RPMI7951 (cell line): ENCODE measurements at regions not wholly inside any gene's neighbourhood (a gene's known extent, or its start where the extent isn't known, plus 50 kb on each side); places are given as distances from the start of the nearest gene placed in this dataset.
A peak's percentile ranks its signal among the peaks of the same experiment; 100 is the strongest.

Source experiments
- DNase-seq: peaks from one replicate; pipeline ENCODE4 v3.0.0-alpha.2; 2012; ENCODE audit warnings: low read depth

DNA sequence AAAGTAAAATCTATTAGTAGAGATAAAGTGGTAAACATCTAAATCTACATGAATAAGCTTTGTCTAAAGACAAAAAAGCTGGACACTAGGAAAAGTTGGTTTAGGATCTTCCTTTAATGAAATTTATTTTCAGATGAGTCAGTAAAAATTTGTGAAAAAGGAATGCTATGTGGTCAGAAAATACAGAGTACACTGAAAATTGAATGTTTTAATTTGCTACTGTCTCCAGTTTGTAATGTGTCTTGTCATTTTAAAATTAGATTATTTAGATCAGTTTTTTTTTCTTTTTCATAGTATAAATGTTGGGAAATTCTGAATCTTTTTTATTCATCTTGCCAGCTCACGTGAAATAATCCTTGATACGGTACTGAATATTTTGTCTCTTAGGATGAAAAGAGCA, 56.9 kb downstream of the SLITRK6 start:
- DNase-seq = no peak

- no peak for DNase-seq
These were observed 58.2 kb downstream of the SLITRK6 start for GRCh38 chr13:85741017-85741416.

DNA sequence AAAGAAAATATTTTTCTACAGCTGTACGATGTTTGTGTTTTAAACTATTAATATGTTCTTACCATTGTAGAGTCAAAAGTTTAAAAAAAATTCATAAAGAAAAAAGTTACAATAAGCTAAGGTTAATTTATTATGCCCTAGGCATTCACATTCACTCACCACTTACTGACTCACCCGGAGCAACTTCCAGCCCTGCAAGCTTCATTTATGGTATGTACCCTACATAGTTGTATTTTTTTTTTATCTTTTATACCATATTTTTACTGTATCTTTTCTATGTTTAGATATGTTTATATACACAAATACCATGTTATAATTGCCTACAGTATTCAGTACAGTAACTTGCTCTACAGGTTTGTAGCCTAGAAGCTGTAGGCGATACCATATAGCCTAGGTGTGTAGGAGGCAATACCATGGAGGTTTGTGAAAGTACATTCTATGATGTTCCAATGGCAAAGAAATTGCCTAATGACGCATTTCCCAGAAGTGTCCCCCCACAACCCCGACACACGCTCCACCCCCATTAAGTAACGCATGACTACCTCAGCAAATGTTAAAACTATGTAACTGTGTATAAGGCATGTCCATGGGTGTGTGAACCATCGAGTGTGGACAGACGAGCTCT, 60.4 kb downstream of the SLITRK6 start:
- DNase-seq = no peak

DNA sequence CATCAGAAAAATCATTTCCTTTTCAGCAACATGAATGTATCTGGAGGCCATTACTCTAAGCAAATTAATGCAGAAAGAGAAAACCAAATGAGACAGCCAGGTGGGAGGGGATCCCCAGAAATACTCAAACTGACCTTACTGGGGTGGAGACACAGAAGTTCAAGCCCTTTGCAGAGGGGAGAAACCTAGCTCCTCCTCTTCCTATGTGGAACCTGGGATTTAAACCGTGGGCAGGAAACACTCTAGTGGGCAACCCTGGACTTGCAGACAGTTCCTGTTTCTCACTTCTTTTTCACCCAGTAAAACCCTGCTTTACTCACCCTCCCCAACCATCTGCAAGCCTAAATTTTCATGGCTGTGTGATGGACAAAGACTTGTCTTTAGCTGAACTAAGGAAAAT, 61.3 kb downstream of the SLITRK6 start:
- DNase-seq = no peak

DNA sequence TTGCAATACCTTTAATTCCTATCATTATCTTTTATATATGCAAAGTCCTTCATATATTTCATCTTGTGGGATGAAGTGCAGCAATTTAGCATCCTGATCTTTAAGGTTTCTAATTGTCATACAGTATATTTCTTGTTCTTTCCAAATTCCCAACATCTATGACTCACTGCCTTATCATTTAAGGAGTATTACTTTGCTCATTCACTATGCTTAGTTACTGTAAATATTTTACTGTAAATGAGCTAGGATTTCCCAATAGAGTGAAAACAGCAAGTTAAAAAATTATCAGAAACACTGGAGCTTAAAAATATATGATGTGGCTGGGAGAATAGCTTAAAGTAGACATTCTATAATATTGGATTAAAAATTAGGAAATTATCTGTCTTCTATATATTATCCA, 69.9 kb downstream of the SLITRK6 start:
- DNase-seq = peak; percentile 2

GRCh38 chr13:85728811-85729210, 70.4 kb downstream of the SLITRK6 start:
- DNase-seq = no peak

DNA sequence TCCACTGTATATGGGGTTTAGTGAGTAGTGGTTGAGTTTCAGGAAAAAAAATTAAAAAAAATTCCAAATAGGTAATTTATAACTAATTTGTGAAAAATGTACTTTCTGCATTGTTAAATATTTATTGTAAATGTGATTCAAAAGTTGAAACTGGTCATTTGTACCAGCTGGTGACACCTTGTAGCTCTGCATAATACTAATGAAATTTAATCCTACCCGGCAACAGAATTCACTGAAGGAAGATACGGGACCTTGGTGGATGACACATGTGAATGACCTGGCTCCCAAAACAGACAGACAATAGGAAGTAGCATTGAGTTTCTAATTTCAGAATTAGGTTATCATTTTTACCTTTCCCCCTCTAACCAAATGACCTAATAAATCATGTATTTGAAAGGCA, 73.8 kb downstream of the SLITRK6 start:
- no peak for DNase-seq

DNA sequence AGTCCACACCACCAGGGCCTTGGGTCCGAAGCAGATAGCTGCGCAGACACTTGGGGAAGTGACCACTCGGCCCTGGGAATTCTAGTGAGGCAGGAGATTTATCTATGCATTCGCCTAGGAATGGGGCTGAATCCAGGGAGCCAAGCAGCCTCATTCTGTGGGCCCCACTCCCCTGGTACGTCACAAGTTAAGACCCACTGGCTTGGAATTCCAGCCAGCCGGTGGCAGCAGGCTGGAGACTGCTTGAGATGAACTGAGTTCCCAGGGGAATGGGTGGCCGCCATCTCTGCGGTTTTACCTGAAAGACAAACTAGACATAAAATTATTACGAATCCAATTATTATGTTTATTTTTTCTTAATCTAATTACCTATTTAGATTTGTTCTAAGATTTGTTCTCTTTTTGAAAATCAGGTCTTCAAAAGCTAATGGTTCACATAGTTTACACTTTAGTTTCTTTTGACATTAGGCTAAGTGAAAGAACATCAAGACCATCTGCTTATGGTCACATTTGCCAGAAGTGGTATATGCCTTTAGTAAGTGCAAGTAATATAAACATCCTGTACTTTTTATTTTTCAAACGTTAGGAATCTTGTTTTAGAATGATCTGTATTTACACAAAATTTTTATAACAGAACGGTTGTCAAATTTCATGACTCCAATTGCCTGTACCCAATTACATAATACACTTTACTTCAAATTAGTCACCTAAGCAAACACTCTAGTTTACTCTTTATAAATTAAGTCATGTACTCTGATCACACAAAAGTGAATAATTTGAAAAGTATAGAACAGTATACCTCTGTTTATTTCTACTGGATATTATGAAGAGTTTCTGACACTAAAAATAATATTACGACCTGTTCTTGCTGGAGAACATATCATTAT, 74.4 kb downstream of the SLITRK6 start:
- DNase-seq = no peak

GRCh38 chr13:85719749-85720148, 79.5 kb downstream of the SLITRK6 start:
- no peak for DNase-seq

DNA sequence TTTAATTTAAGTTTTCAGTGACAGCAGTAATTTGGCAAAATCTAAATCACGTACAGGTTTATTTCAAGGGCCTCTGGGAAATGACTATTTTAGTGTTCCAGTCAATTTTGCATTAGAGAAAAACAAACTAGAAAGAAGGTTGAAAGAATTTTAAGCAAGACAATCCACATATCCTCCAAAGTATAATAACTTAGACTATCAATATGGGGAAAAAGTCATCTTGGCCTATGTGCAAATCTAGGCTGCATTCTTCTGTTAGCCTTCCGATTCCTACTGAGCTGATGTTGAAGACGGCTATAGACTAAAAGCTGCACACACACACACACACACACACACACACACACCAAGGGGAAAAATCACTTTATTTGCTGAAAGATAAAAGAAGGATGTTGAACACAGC, 81.3 kb downstream of the SLITRK6 start:
- DNase-seq = no peak

DNA sequence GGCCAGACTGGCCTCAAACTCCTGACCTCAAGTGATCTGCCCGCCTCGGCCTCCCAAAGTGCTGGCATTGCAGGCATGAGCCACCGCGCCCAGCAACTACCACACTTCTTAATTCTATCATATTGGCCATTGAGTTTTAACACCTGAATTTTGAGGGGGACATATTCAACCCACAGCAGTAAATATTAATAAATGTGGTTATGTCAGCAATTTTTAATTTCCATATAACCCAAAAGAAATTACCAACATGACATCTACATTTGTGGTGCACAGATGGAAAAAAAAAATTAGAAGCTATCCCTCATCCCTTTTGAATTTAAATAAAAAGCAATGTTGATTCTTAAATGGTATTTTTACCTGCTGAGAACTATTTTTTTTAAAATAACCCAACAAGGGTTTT, 88.7 kb downstream of the SLITRK6 start:
- no peak for DNase-seq

DNA sequence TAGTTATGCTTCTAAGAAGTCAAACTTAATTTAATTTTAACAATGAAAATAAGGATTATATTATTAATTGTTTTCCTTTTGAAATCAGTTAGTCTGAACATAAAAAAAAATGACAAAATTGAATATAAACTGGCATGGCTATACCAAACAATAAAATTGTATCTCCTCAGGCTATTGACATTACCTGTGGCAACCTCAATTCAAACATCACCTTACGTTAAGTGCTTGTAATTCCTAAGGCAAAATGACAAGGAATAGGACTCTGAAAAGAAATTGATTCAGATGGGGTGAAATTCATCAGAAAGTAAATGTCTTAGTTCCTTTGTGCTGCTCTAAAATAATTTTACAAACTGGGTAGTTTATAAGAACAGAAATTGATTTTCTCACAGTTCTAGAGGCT, 89.5 kb downstream of the SLITRK6 start:
- DNase-seq = no peak

- DNase-seq = no peak
These were observed 90.1 kb downstream of the SLITRK6 start for GRCh38 chr13:85709072-85709471.

GRCh38 chr13:85700906-85701305, 98.3 kb downstream of the SLITRK6 start:
- DNase-seq = peak; percentile 42

GRCh38 chr13:85698256-85698655, 101.0 kb downstream of the SLITRK6 start:
- DNase-seq = peak; percentile 22

DNA sequence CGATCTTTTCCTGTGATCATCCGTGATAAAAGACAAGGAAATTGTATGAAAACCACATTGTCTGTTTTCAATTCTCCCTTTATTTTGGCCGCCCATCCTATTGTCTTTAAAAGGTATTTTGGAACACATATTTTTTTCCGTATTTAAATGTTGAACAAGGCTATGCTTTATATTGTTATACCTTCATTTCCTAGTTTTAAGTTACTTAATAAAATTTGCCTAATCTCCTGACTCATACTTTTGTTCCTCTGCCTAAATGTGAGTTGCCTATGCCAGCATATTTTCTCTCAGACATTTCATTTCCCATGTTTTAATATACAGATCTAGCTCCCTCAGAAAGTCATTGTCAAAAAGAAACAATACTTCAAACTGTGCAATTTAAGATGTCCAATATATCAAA, 104.2 kb downstream of the SLITRK6 start:
- no peak for DNase-seq

DNA sequence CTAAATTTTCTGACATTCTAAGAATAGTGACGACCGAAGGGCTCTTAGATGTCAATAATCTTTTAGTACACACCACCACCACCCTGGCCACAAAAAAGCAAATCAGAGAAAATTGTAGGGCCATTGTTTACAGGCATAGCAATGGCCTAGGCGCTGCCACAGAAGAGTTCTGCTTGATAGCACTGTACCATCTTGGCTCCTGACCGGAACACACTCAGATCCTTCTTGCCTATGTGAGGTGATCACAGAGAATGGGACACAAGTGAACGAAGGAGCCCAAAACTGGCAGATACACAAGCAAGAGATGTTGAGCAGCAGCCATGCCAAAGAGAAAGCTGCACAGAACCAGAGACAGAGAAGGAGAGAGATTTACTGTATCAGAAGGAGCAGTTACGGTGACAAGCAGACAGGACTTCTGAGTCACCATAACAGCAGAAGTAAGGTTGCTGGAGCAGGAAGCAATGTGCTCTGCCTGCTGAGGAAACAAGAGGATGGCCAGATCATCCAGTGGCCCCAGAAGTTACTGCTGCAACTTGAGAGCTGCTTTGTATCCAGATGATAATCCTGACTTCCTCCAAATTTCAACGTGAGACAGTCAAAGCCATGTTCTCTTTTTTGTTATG, 105.2 kb downstream of the SLITRK6 start:
- DNase-seq = peak; percentile 21

DNA sequence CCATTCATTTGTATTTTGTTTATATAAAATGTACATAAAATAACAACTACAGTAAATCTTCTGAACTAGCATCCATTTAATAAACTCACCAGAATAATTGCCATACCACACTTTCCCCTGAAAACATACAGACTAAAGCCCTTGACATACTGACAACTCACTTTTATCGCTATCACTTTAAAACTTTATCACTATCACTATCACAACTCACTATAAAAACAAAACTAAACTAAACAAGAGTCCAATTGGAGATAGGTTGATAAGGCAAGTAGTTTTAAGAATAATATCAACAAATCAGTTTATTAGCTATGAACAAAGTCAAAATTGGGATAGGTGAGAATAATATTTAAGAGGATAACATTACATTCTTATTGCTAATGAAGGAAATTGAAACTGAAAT, 108.9 kb downstream of the SLITRK6 start:
- DNase-seq = no peak

- DNase-seq = no peak
These were observed 113.8 kb downstream of the SLITRK6 start for GRCh38 chr13:85685436-85685835.

- DNase-seq = no peak
These were observed 123.9 kb downstream of the SLITRK6 start for GRCh38 chr13:85675151-85675907.

DNA sequence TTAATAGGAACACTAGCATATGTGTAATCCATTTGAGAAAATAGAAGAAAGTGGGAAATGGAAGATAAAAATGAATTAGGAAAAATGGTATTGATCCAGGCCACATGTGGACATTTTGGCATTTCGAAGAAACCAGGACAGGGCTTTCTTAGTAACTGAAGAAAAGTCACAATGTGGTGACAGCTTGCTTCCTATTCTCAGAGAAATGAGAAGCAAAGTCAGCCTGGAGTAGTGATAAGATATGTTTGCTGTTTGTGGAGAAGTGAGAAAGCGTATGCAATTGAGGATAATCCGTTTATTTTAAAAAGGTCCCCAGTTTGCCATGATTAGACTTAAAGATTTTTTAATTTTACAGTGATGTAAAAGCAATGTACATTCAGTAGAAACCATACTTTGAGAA, 127.9 kb downstream of the SLITRK6 start:
- no peak for DNase-seq

- DNase-seq = no peak
These were observed 132.9 kb downstream of the SLITRK6 start for GRCh38 chr13:85666356-85666755.
